ENCODE measurements at regions not wholly inside any gene's neighbourhood (a gene's known extent, or its start where the extent isn't known, plus 50 kb on each side); places are given as distances from the start of the nearest gene placed in this dataset.

- no peak for DNase-seq
- Histone ChIP-seq H3K27ac (ENCODE audit: low read length) (no peak overlapping the region), H3K36me3 (ENCODE audit: insufficient read depth, low read length) (no peaks in the 10 kb centered on the region), H3K4me2 (ENCODE audit: insufficient read depth, low read length) (no peak overlapping the region), H4K20me1 (ENCODE audit: insufficient read depth, low read length) (no peaks in the 10 kb centered on the region), H3K4me3 (ENCODE audit: low read depth in 1 of 2, low read length in 2 of 2) (no peak overlapping the region), H3K4me1 (ENCODE audit: insufficient read depth, low read length) (no peaks in the 10 kb centered on the region), H3K9me3 (ENCODE audit: insufficient read depth, low read length, severe bottlenecking) (no peaks in the 10 kb centered on the region), H3K27me3 (ENCODE audit: insufficient read depth, low read length, poor library complexity) (no peaks in the 10 kb centered on the region), H2AFZ (ENCODE audit: low read depth, low read length) (no peak overlapping the region), H3K79me2 (ENCODE audit: insufficient read depth, low read length) (no peaks in the 10 kb centered on the region), H3K9ac (ENCODE audit: low read depth, low read length) (no peak overlapping the region)
- TF ChIP-seq EZH2 (IDR thresholded peaks at IDR 0.05; ENCODE audit: borderline replicate concordance, low read depth, low read length, severe bottlenecking): no peak
- no peak for TF ChIP-seq CTCF (IDR thresholded peaks at IDR 0.05; ENCODE audit: borderline replicate concordance, extremely low read depth, low read length, poor library complexity, severe bottlenecking)
- ATAC-seq (ENCODE audit: insufficient read depth, low read depth): no peak
Measured at GRCh38 chr1:188249811-188250210, 1421.1 kb downstream of the PLA2G4A start.

DNA sequence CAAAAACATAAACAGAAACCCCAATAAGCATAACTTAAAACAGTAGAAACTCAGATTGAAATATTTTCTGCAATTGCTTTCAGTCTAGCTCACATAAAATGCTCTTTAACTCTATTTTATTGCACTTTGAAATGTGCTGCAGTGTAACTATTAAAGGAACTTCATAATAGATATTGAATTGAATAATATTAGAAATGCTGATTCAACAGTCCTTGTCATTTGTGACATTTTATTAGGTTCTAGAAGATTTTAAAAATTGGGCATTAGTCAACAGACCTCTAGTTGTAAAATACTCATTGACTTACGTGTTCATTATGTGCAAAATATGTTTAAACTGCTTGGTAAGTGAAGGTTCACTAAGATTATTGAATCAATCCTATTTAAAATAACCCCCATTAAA is 1422.3 kb downstream of the PLA2G4A start:
- H3K4me3 ChIP-seq (ENCODE audit: low read depth in 1 of 2, low read length in 2 of 2): no peak overlapping the region
- H3K36me3 ChIP-seq (ENCODE audit: insufficient read depth, low read length): no peaks in the 10 kb centered on the region
- ATAC-seq (ENCODE audit: insufficient read depth, low read depth): no peak
- H3K27ac ChIP-seq (ENCODE audit: low read length): no peak overlapping the region
- no peak overlapping the region for H3K9ac ChIP-seq (ENCODE audit: low read depth, low read length)
- no peaks in the 10 kb centered on the region for H3K9me3 ChIP-seq (ENCODE audit: insufficient read depth, low read length, severe bottlenecking)
- H3K27me3 ChIP-seq (ENCODE audit: insufficient read depth, low read length, poor library complexity): no peaks in the 10 kb centered on the region
- H3K79me2 ChIP-seq (ENCODE audit: insufficient read depth, low read length): no peaks in the 10 kb centered on the region
- H3K4me1 ChIP-seq (ENCODE audit: insufficient read depth, low read length): no peaks in the 10 kb centered on the region
- no peak overlapping the region for H2AFZ ChIP-seq (ENCODE audit: low read depth, low read length)
- no peak for DNase-seq
- no peak for TF ChIP-seq EZH2 (IDR thresholded peaks at IDR 0.05; ENCODE audit: borderline replicate concordance, low read depth, low read length, severe bottlenecking)
- no peak for TF ChIP-seq CTCF (IDR thresholded peaks at IDR 0.05; ENCODE audit: borderline replicate concordance, extremely low read depth, low read length, poor library complexity, severe bottlenecking)
- H4K20me1 ChIP-seq (ENCODE audit: insufficient read depth, low read length): no peaks in the 10 kb centered on the region
- H3K4me2 ChIP-seq (ENCODE audit: insufficient read depth, low read length): no peak overlapping the region

DNA sequence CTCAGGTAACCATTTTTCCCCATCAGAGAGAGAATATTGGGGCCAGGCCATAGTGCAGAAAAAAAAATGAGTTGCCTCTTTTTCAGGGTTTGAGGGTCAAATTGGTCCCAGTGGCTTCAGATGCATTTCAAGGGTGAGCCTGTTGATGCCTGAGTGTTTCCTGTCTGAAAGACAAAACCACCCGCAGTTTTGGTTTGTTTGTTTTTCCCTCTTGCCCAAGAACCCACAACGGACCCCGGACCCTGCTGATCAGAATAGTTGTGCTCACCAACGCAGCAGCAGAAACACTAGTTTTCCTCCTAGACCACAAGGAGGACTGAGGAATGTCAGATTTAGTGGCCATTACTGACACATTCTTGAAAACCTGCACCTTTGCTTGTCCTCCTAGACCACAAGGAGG is 1433.1 kb downstream of the PLA2G4A start:
- DNase-seq (no peak), ATAC-seq (ENCODE audit: insufficient read depth, low read depth) (no peak)
- TF ChIP-seq EZH2 (IDR thresholded peaks at IDR 0.05; ENCODE audit: borderline replicate concordance, low read depth, low read length, severe bottlenecking) (no peak), CTCF (IDR thresholded peaks at IDR 0.05; ENCODE audit: borderline replicate concordance, extremely low read depth, low read length, poor library complexity, severe bottlenecking) (no peak)
- no peaks in the 10 kb centered on the region for H3K79me2 ChIP-seq (ENCODE audit: insufficient read depth, low read length)
- H4K20me1 ChIP-seq (ENCODE audit: insufficient read depth, low read length): no peaks in the 10 kb centered on the region
- H3K36me3 ChIP-seq (ENCODE audit: insufficient read depth, low read length): no peaks in the 10 kb centered on the region
- H3K9me3 ChIP-seq (ENCODE audit: insufficient read depth, low read length, severe bottlenecking): peaks cover 3% of the 10 kb centered on the region
- no peaks in the 10 kb centered on the region for H3K27me3 ChIP-seq (ENCODE audit: insufficient read depth, low read length, poor library complexity)
- H3K9ac ChIP-seq (ENCODE audit: low read depth, low read length): no peak overlapping the region
- H3K4me1 ChIP-seq (ENCODE audit: insufficient read depth, low read length): no peaks in the 10 kb centered on the region
- H3K4me2 ChIP-seq (ENCODE audit: insufficient read depth, low read length): no peak overlapping the region
- H3K4me3 ChIP-seq (ENCODE audit: low read depth in 1 of 2, low read length in 2 of 2): no peak overlapping the region
- no peak overlapping the region for H3K27ac ChIP-seq (ENCODE audit: low read length)
- no peak overlapping the region for H2AFZ ChIP-seq (ENCODE audit: low read depth, low read length)

- no peak for ATAC-seq (ENCODE audit: insufficient read depth, low read depth)
- Histone ChIP-seq H3K4me2 (ENCODE audit: insufficient read depth, low read length) (no peak overlapping the region), H4K20me1 (ENCODE audit: insufficient read depth, low read length) (no peaks in the 10 kb centered on the region), H3K9ac (ENCODE audit: low read depth, low read length) (no peak overlapping the region), H3K9me3 (ENCODE audit: insufficient read depth, low read length, severe bottlenecking) (no peaks in the 10 kb centered on the region), H3K36me3 (ENCODE audit: insufficient read depth, low read length) (no peaks in the 10 kb centered on the region), H3K27ac (ENCODE audit: low read length) (no peak overlapping the region), H3K79me2 (ENCODE audit: insufficient read depth, low read length) (no peaks in the 10 kb centered on the region), H2AFZ (ENCODE audit: low read depth, low read length) (no peak overlapping the region), H3K4me3 (ENCODE audit: low read depth in 1 of 2, low read length in 2 of 2) (no peak overlapping the region), H3K4me1 (ENCODE audit: insufficient read depth, low read length) (no peaks in the 10 kb centered on the region), H3K27me3 (ENCODE audit: insufficient read depth, low read length, poor library complexity) (no peaks in the 10 kb centered on the region)
- DNase-seq: no peak
- TF ChIP-seq EZH2 (IDR thresholded peaks at IDR 0.05; ENCODE audit: borderline replicate concordance, low read depth, low read length, severe bottlenecking) (no peak), CTCF (IDR thresholded peaks at IDR 0.05; ENCODE audit: borderline replicate concordance, extremely low read depth, low read length, poor library complexity, severe bottlenecking) (no peak)
Measured at GRCh38 chr1:188269956-188270355, 1441.2 kb downstream of the PLA2G4A start.
